HepG2 (cell line): ENCODE measurements at regions not wholly inside any gene's neighbourhood (a gene's known extent, or its start where the extent isn't known, plus 50 kb on each side); places are given as distances from the start of the nearest gene placed in this dataset.

Experiments used
- MXI1 ChIP-seq: IDR thresholded peaks from 3 replicates; pipeline ENCODE4 v1.6.1; 2012; ENCODE audit warnings: low read depth, low read length, inconsistent platforms, borderline replicate concordance
- POLR2AphosphoS2 ChIP-seq: IDR thresholded peaks from 2 replicates; pipeline ENCODE4 v1.6.1; 2011; ENCODE audit warnings: low read depth, low read length, improper control_type of control experiment
- POLR2AphosphoS5 ChIP-seq: IDR thresholded peaks from 2 replicates; pipeline ENCODE4 v1.6.1; 2012; ENCODE audit warnings: low read depth, low read length
- RARA ChIP-seq: IDR thresholded peaks from 2 replicates; pipeline ENCODE4 v1.6.1; 2016; ENCODE audit warnings: missing genetic modification reagents, missing compliant biosample characterization
- RARG ChIP-seq: sonication (generic); formaldehyde crosslinking; IDR thresholded peaks from 2 replicates; pipeline ENCODE4 v1.4.0; 2020; ENCODE audit warnings: low read depth, mild to moderate bottlenecking, missing genetic modification reagents
- TAF1 ChIP-seq: sonication (generic); formaldehyde crosslinking; IDR thresholded peaks from 2 replicates; pipeline ENCODE4 v1.4.0; 2020; ENCODE audit warnings: missing genetic modification reagents
- TEAD3 ChIP-seq: optimal IDR thresholded peaks from 2 replicates; pipeline ENCODE3; 2016; ENCODE audit warnings: borderline replicate concordance
- TSC22D2 ChIP-seq: sonication (generic); formaldehyde crosslinking; IDR thresholded peaks from 2 replicates; pipeline ENCODE4 v1.5.1; 2020; ENCODE audit warnings: missing genetic modification reagents, mild to moderate bottlenecking, borderline replicate concordance
- ZNF234 ChIP-seq: sonication (generic); formaldehyde crosslinking; conservative IDR thresholded peaks from 2 replicates; pipeline ENCODE4 v1.5.1; 2020; ENCODE audit warnings: mild to moderate bottlenecking, missing genetic modification reagents
- TF ChIP-seq, protein P1 (sequence below): sonication (generic); formaldehyde crosslinking; IDR thresholded peaks from 2 replicates; pipeline ENCODE4 v1.4.0; 2020; ENCODE audit warnings: mild to moderate bottlenecking, missing genetic modification reagents
- TF ChIP-seq, protein P2 (sequence below): sonication (generic); formaldehyde crosslinking; conservative IDR thresholded peaks from 2 replicates; pipeline ENCODE4 v1.5.0; 2020; ENCODE audit warnings: missing genetic modification reagents
- TF ChIP-seq, protein P3 (sequence below): sonication (generic); formaldehyde crosslinking; IDR thresholded peaks from 2 replicates; pipeline ENCODE4 v1.5.0; 2020; ENCODE audit warnings: mild to moderate bottlenecking, missing genetic modification reagents, moderate library complexity

DNA sequence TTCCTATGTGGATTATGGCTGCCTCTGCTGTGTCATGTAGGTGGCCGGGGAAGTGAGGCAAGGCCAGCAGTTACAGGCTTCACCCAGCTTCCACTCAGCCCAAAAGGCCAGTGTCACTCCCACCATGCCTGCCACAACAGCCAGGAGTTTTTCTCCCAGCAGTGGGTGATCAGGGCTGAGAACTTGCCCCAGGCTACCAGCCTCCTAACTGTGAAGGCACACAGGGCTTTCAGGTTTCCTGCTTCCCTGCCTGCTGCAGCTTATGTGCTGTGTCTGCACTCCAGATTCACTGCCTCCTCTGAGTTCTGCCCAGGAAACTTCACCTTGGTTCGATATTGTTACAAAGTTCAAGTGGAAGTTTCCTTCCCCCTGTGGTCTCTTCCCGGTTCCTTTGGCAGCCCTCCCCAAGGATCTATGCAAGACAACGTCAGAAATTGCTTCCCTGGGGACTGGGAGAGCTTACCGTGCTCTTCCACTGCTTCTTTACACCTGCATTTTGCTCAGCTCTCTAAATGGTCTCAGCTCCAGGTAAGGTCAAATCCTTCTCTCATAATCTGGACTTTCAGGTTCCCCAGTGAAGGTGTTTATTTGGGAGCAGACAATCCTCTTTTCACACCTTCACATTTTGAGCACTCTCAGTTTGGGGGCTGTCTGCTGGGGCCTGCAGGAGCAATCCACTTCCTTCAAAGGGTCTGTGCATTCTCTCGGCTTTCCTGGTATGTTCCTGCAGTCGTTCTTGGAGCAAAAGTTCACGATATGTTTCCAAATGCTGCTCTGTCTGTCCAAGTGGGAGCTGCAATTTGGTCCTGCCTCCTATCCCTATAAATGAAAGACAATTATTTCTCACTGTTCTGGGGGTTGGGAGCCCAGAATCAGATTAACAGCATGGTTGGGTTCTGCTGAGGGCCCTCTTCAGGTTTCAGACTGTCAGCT lies 1730.1 kb upstream of the PRR20A start:
- TF ChIP-seq, protein P1, sequence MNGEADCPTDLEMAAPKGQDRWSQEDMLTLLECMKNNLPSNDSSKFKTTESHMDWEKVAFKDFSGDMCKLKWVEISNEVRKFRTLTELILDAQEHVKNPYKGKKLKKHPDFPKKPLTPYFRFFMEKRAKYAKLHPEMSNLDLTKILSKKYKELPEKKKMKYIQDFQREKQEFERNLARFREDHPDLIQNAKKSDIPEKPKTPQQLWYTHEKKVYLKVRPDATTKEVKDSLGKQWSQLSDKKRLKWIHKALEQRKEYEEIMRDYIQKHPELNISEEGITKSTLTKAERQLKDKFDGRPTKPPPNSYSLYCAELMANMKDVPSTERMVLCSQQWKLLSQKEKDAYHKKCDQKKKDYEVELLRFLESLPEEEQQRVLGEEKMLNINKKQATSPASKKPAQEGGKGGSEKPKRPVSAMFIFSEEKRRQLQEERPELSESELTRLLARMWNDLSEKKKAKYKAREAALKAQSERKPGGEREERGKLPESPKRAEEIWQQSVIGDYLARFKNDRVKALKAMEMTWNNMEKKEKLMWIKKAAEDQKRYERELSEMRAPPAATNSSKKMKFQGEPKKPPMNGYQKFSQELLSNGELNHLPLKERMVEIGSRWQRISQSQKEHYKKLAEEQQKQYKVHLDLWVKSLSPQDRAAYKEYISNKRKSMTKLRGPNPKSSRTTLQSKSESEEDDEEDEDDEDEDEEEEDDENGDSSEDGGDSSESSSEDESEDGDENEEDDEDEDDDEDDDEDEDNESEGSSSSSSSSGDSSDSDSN (CRISPR knock-in tag), result no peak
- TF ChIP-seq, protein P2, sequence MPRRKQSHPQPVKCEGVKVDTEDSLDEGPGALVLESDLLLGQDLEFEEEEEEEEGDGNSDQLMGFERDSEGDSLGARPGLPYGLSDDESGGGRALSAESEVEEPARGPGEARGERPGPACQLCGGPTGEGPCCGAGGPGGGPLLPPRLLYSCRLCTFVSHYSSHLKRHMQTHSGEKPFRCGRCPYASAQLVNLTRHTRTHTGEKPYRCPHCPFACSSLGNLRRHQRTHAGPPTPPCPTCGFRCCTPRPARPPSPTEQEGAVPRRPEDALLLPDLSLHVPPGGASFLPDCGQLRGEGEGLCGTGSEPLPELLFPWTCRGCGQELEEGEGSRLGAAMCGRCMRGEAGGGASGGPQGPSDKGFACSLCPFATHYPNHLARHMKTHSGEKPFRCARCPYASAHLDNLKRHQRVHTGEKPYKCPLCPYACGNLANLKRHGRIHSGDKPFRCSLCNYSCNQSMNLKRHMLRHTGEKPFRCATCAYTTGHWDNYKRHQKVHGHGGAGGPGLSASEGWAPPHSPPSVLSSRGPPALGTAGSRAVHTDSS (CRISPR knock-in tag), result no peak
- no peak for TF ChIP-seq POLR2AphosphoS5
- no peak for TF ChIP-seq TAF1 (CRISPR knock-in tag)
- no peak for TF ChIP-seq TEAD3 (CRISPR knock-in tag)
- no peak for TF ChIP-seq RARA (CRISPR knock-in tag)
- TF ChIP-seq POLR2AphosphoS2, result no peak
- TF ChIP-seq MXI1, result no peak
- TF ChIP-seq ZNF234 (CRISPR knock-in tag), result no peak
- TF ChIP-seq TSC22D2 (CRISPR knock-in tag), result no peak
- TF ChIP-seq, protein P3, sequence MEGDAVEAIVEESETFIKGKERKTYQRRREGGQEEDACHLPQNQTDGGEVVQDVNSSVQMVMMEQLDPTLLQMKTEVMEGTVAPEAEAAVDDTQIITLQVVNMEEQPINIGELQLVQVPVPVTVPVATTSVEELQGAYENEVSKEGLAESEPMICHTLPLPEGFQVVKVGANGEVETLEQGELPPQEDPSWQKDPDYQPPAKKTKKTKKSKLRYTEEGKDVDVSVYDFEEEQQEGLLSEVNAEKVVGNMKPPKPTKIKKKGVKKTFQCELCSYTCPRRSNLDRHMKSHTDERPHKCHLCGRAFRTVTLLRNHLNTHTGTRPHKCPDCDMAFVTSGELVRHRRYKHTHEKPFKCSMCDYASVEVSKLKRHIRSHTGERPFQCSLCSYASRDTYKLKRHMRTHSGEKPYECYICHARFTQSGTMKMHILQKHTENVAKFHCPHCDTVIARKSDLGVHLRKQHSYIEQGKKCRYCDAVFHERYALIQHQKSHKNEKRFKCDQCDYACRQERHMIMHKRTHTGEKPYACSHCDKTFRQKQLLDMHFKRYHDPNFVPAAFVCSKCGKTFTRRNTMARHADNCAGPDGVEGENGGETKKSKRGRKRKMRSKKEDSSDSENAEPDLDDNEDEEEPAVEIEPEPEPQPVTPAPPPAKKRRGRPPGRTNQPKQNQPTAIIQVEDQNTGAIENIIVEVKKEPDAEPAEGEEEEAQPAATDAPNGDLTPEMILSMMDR (CRISPR knock-in tag), result no peak
- TF ChIP-seq RARG (CRISPR knock-in tag), result no peak
